HCT116 (cell line): ENCODE measurements at regions not wholly inside any gene's neighbourhood (a gene's known extent, or its start where the extent isn't known, plus 50 kb on each side); places are given as distances from the start of the nearest gene placed in this dataset.

Source experiments
- ATAC-seq: fragments of 200-7000 bp; cut with Tn5 transposase; 2 replicates; pipeline ENCODE4 v1.9.1; 2020; ENCODE audit warnings: mild to moderate bottlenecking, moderate library complexity
- BruUV-seq: library from RNA; stranded (reverse); fragments of 400-500 nt; replicated peaks from 2 replicates; lab custom pipeline; 2021; lab: Mats Ljungman, UMichigan
- CTCF ChIA-PET: fragments of 300-600 bp; sonication (Branson Sonifier 250); formaldehyde crosslinking; loops from one replicate; lab custom pipeline; 2021; ENCODE audit warnings: antibody characterized with exemption; lab: Charles Lee
- POLR2A ChIA-PET: fragments of 300-600, 350-600 bp; sonication (Branson Sonifier 250); formaldehyde crosslinking; loops from one replicate; lab custom pipeline; 2021; ENCODE audit warnings: antibody characterized with exemption; lab: Charles Lee
- RAD21 ChIA-PET, 2 experiments: fragments of 300-600 bp; sonication (Branson Sonifier 250); formaldehyde crosslinking; loops; one replicate each; lab custom pipeline; 2023; ENCODE audit warnings: low total read pairs in 2 of 2; ENCODE audit not compliant: uncharacterized antibody in 2 of 2, unreplicated experiment in 2 of 2, low non-redundant PET in 1 of 2; lab: Charles Lee
- DNase-seq: peaks from one replicate; pipeline ENCODE4 v3.0.0-alpha.2; 2010; ENCODE audit warnings: low read depth, low spot score
- H2AFZ ChIP-seq: fragments of 200-600 bp; shearing (Covaris generic), sonication (generic); 2 replicates; pipeline ENCODE4 v1.6.1; 2017; ENCODE audit warnings: low read depth, mixed run types, mixed read lengths, antibody characterized with exemption, low read length; ENCODE audit not compliant: poor library complexity, severe bottlenecking
- H3K27ac ChIP-seq: 2 replicates; pipeline ENCODE4 v1.5.1; 2012; ENCODE audit warnings: low read depth, low read length
- H3K27me3 ChIP-seq: fragments of 200-600 bp; sonication (generic); 2 replicates; pipeline ENCODE4 v1.6.1; 2016; ENCODE audit warnings: mixed run types, low read length, mixed read lengths; ENCODE audit not compliant: insufficient read depth
- H3K36me3 ChIP-seq, 2 experiments: fragments of 200-500 bp in 1 of 2; fragments of 200-600 bp in 1 of 2; sonication (Bioruptor generic) in 1 of 2; sonication (generic) in 1 of 2; 2 replicates each; pipeline versions ENCODE4 v1.5.1 to v1.6.1; 2014 to 2016; ENCODE audit warnings: low read length in 2 of 2, inconsistent platforms in 1 of 2, mixed read lengths in 1 of 2, mixed run types in 1 of 2; ENCODE audit not compliant: insufficient read depth in 2 of 2, control insufficient read depth in 1 of 2
- H3K4me1 ChIP-seq, 2 experiments: fragments of 200-600 bp in 1 of 2; sonication (generic) in 1 of 2; 2 replicates each; pipeline versions ENCODE4 v1.5.1 to v1.6.1; 2012 to 2017; ENCODE audit warnings: low read length in 2 of 2, inconsistent platforms in 1 of 2, mild to moderate bottlenecking in 1 of 2, mixed read lengths in 1 of 2, mixed run types in 1 of 2, moderate library complexity in 1 of 2; ENCODE audit not compliant: insufficient read depth in 2 of 2, control insufficient read depth in 1 of 2
- H3K4me2 ChIP-seq: fragments of 200-600 bp; sonication (generic); 2 replicates; pipeline ENCODE4 v1.6.1; 2017; ENCODE audit warnings: mixed run types, low read length, mixed read lengths
- H3K4me3 ChIP-seq, 2 experiments: fragments of 200-600 bp in 1 of 2; sonication (generic) in 1 of 2; replicated peaks in 1 of 2; 2 replicates each; pipeline ENCODE4 v1.5.1; 2011 to 2016; ENCODE audit warnings: low read length in 2 of 2, control low read depth in 1 of 2, low read depth in 1 of 2, mild to moderate bottlenecking in 1 of 2, mixed read lengths in 1 of 2, mixed run types in 1 of 2
- H3K79me2 ChIP-seq: fragments of 200-600 bp; sonication (generic); 2 replicates; pipeline ENCODE4 v1.6.1; 2017; ENCODE audit warnings: mild to moderate bottlenecking, mixed run types, low read length, moderate library complexity, mixed read lengths; ENCODE audit not compliant: insufficient read depth
- H3K9ac ChIP-seq: fragments of 200-600 bp; sonication (generic); 2 replicates; pipeline ENCODE4 v1.6.1; 2016; ENCODE audit warnings: low read length, mixed read lengths
- H3K9me2 ChIP-seq: fragments of 200-600 bp; sonication (generic), shearing (Covaris generic); 2 replicates; pipeline ENCODE4 v1.6.1; 2017; ENCODE audit warnings: mixed run types, mild to moderate bottlenecking, moderate library complexity; ENCODE audit not compliant: insufficient read depth
- H3K9me3 ChIP-seq, 2 experiments: fragments of 200-500 bp in 1 of 2; fragments of 200-600 bp in 1 of 2; sonication (Bioruptor generic) in 1 of 2; sonication (generic) in 1 of 2; 2 replicates each; pipeline ENCODE4 v1.6.1; 2014 to 2017; ENCODE audit warnings: low read length in 2 of 2, mixed read lengths in 2 of 2, inconsistent platforms in 1 of 2, low read depth in 1 of 2, mild to moderate bottlenecking in 1 of 2, mixed run types in 1 of 2, moderate library complexity in 1 of 2; ENCODE audit not compliant: control insufficient read depth in 1 of 2, insufficient read depth in 1 of 2
- H4K20me1 ChIP-seq: fragments of 200-600 bp; sonication (generic), shearing (Covaris generic); 2 replicates; pipeline ENCODE4 v1.6.1; 2017; ENCODE audit warnings: mixed run types, mild to moderate bottlenecking, moderate library complexity; ENCODE audit not compliant: insufficient read depth
- CBX3 ChIP-seq: IDR thresholded peaks from 2 replicates; pipeline ENCODE4 v1.6.1; 2012; ENCODE audit warnings: low read depth
- ELF1 ChIP-seq: IDR thresholded peaks from 2 replicates; pipeline ENCODE4 v1.6.1; 2012; ENCODE audit warnings: low read depth, borderline replicate concordance
- EZH2 ChIP-seq: fragments of 200-600 bp; sonication (generic); IDR thresholded peaks from 2 replicates; pipeline ENCODE4 v1.6.1; 2017; ENCODE audit warnings: antibody characterized with exemption, mixed run types
- EZH2phosphoT487 ChIP-seq: fragments of 200-600 bp; IDR thresholded peaks from 2 replicates; pipeline ENCODE4 v1.6.1; 2018; ENCODE audit warnings: antibody characterized with exemption, borderline replicate concordance
- FOSL1 ChIP-seq: IDR thresholded peaks from 2 replicates; pipeline ENCODE4 v1.6.1; 2012; ENCODE audit warnings: low read depth
- MAX ChIP-seq: IDR thresholded peaks from 2 replicates; pipeline ENCODE4 v1.6.1; 2012
- RAD21 ChIP-seq: IDR thresholded peaks from 2 replicates; pipeline ENCODE4 v1.6.1; 2012; ENCODE audit warnings: low read depth, mild to moderate bottlenecking
- SIN3A ChIP-seq: IDR thresholded peaks from 2 replicates; pipeline ENCODE4 v1.6.1; 2012; ENCODE audit warnings: low read depth
- SRF ChIP-seq: IDR thresholded peaks from 2 replicates; pipeline ENCODE4 v1.6.1; 2012; ENCODE audit warnings: low read depth
- YY1 ChIP-seq: IDR thresholded peaks from 2 replicates; pipeline ENCODE4 v1.6.1; 2011; ENCODE audit warnings: low read length, low read depth, moderate library complexity, mild to moderate bottlenecking; ENCODE audit not compliant: insufficient replicate concordance; ENCODE audit errors: extremely low read depth
- ZFX ChIP-seq: fragments of 450-650 bp; IDR thresholded peaks from 2 replicates; pipeline ENCODE4 v1.6.1; 2017
- intact Hi-C: fragments of 100-400 bp; cut with micrococcal nuclease; formaldehyde crosslinking; loops from 2 replicates; pipeline ENCODE4 v1.10.0; 2022
- TF ChIP-seq, protein P1 (sequence below): IDR thresholded peaks from 2 replicates; pipeline ENCODE4 v1.6.1; 2012; ENCODE audit warnings: low read depth
- TF ChIP-seq, protein P2 (sequence below): IDR thresholded peaks from 2 replicates; pipeline ENCODE4 v1.6.1; 2012
- TF ChIP-seq, protein P3 (sequence below), 3 experiments: fragments of 200-600 bp in 1 of 3; sonication (generic) in 1 of 3; IDR thresholded peaks in 2 of 3; conservative IDR thresholded peaks in 1 of 3; 2 replicates each; pipeline ENCODE4 v1.5.1; 2012 to 2017; ENCODE audit warnings: low read depth in 2 of 3, low read length in 2 of 3, antibody characterized with exemption in 1 of 3, borderline replicate concordance in 1 of 3, control low read depth in 1 of 3, mild to moderate bottlenecking in 1 of 3, mixed read lengths in 1 of 3, mixed run types in 1 of 3, moderate library complexity in 1 of 3; ENCODE audit not compliant: insufficient read depth in 1 of 3

DNA sequence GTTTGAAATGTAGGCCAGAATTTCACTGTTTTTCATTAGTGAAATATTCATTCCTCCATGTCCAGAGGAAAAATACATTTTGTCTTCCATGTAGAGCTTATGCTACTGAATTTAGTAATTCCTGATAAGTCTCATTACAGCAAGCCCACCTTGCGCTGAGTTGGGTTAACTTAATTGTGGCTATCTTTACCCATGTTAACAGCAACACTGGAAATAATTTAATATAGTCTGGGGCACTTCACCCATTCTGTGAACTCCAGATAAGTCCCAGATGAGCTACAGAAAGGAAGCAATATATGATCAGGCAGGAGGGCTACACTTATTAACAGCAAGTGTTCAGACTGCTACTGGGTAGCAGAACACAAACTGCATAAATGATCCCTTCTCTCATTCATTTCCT, 270.1 kb upstream of the CNTN4 start:
- H3K27me3 ChIP-seq: no peaks in the 10 kb centered on the region
- ChIA-PET POLR2A (no interaction called here), RAD21 (no interaction called here), CTCF (no interaction called here)
- no peaks in the 10 kb centered on the region for H4K20me1 ChIP-seq
- H3K79me2 ChIP-seq: no peaks in the 10 kb centered on the region
- H3K4me2 ChIP-seq: no peak overlapping the region
- H2AFZ ChIP-seq: no peak overlapping the region
- H3K4me1 ChIP-seq: no peaks in the 10 kb centered on the region
- no TSS peak for BruUV-seq
- no peak for ATAC-seq
- TF ChIP-seq, protein P1, sequence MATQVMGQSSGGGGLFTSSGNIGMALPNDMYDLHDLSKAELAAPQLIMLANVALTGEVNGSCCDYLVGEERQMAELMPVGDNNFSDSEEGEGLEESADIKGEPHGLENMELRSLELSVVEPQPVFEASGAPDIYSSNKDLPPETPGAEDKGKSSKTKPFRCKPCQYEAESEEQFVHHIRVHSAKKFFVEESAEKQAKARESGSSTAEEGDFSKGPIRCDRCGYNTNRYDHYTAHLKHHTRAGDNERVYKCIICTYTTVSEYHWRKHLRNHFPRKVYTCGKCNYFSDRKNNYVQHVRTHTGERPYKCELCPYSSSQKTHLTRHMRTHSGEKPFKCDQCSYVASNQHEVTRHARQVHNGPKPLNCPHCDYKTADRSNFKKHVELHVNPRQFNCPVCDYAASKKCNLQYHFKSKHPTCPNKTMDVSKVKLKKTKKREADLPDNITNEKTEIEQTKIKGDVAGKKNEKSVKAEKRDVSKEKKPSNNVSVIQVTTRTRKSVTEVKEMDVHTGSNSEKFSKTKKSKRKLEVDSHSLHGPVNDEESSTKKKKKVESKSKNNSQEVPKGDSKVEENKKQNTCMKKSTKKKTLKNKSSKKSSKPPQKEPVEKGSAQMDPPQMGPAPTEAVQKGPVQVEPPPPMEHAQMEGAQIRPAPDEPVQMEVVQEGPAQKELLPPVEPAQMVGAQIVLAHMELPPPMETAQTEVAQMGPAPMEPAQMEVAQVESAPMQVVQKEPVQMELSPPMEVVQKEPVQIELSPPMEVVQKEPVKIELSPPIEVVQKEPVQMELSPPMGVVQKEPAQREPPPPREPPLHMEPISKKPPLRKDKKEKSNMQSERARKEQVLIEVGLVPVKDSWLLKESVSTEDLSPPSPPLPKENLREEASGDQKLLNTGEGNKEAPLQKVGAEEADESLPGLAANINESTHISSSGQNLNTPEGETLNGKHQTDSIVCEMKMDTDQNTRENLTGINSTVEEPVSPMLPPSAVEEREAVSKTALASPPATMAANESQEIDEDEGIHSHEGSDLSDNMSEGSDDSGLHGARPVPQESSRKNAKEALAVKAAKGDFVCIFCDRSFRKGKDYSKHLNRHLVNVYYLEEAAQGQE: no peak
- TF ChIP-seq YY1 (no peak), CBX3 (no peak), MAX (no peak), EZH2 (no peak), ZFX (no peak), RAD21 (no peak), SIN3A (no peak), SRF (no peak), EZH2phosphoT487 (no peak), FOSL1 (no peak), ELF1 (no peak)
- TF ChIP-seq, protein P2, sequence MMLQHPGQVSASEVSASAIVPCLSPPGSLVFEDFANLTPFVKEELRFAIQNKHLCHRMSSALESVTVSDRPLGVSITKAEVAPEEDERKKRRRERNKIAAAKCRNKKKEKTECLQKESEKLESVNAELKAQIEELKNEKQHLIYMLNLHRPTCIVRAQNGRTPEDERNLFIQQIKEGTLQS: no peak
- TF ChIP-seq, protein P3, sequence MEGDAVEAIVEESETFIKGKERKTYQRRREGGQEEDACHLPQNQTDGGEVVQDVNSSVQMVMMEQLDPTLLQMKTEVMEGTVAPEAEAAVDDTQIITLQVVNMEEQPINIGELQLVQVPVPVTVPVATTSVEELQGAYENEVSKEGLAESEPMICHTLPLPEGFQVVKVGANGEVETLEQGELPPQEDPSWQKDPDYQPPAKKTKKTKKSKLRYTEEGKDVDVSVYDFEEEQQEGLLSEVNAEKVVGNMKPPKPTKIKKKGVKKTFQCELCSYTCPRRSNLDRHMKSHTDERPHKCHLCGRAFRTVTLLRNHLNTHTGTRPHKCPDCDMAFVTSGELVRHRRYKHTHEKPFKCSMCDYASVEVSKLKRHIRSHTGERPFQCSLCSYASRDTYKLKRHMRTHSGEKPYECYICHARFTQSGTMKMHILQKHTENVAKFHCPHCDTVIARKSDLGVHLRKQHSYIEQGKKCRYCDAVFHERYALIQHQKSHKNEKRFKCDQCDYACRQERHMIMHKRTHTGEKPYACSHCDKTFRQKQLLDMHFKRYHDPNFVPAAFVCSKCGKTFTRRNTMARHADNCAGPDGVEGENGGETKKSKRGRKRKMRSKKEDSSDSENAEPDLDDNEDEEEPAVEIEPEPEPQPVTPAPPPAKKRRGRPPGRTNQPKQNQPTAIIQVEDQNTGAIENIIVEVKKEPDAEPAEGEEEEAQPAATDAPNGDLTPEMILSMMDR (IDR thresholded peaks at IDR 0.05 in 2 of 3, conservative IDR thresholded peaks at IDR 0.05 in 1 of 3; ENCODE audit: borderline replicate concordance in 1 of 3, insufficient read depth in 1 of 3, low read depth in 2 of 3, low read length in 2 of 3): no peak
- no peak overlapping the region for H3K9ac ChIP-seq
- peaks cover 16 to 31% of the 10 kb centered on the region in 2 experiments; a peak in 2 of 4 replicates for H3K9me3 ChIP-seq
- H3K4me3 ChIP-seq: no peak overlapping the region
- no peaks in the 10 kb centered on the region for H3K9me2 ChIP-seq
- H3K27ac ChIP-seq: no peak overlapping the region
- H3K36me3 ChIP-seq: no peaks in the 10 kb centered on the region
- intact Hi-C loops: no loop called here
- no peak for DNase-seq
